GM12878 (cell line): ENCODE measurements at regions not wholly inside any gene's neighbourhood (a gene's known extent, or its start where the extent isn't known, plus 50 kb on each side); places are given as distances from the start of the nearest gene placed in this dataset.

Source experiments
- ASH2L ChIP-seq: fragments of 300-600, 200-600 bp; sonication (generic); IDR thresholded peaks from 2 replicates; pipeline ENCODE4 v1.6.1; 2017; ENCODE audit warnings: low read depth, mild to moderate bottlenecking, borderline replicate concordance
- BCL11A ChIP-seq: IDR thresholded peaks from 2 replicates; pipeline ENCODE4 v1.6.1; 2011; ENCODE audit warnings: low read depth, low read length
- CHD1 ChIP-seq: IDR thresholded peaks from 2 replicates; pipeline ENCODE4 v1.6.1; 2012; ENCODE audit warnings: low read depth, low read length, improper control_type of control experiment
- CTCF ChIP-seq, 3 experiments: IDR thresholded peaks in 2 of 3; conservative IDR thresholded peaks in 1 of 3; 2 replicates each; pipeline ENCODE4 v1.5.1; 2011; ENCODE audit warnings: low read depth in 3 of 3, low read length in 3 of 3, mild to moderate bottlenecking in 3 of 3, control low read depth in 2 of 3, moderate library complexity in 2 of 3, inconsistent platforms in 1 of 3, mixed read lengths in 1 of 3; ENCODE audit not compliant: control insufficient read depth in 2 of 3, insufficient read depth in 1 of 3; ENCODE audit errors: extremely low read depth in 1 of 3
- ETV6 ChIP-seq, 2 experiments: fragments of 450-650 bp in 1 of 2; IDR thresholded peaks in 1 of 2; conservative IDR thresholded peaks in 1 of 2; 2 replicates each; pipeline ENCODE4 v1.6.1; 2014; ENCODE audit warnings: antibody characterized with exemption in 1 of 2, borderline replicate concordance in 1 of 2, low read depth in 1 of 2, mild to moderate bottlenecking in 1 of 2, moderate library complexity in 1 of 2
- JUNB ChIP-seq: IDR thresholded peaks from 2 replicates; pipeline ENCODE4 v1.6.1; 2016; ENCODE audit warnings: antibody characterized with exemption, mild to moderate bottlenecking
- POLR2A ChIP-seq: IDR thresholded peaks from 2 replicates; pipeline ENCODE4 v1.6.1; 2011; ENCODE audit warnings: low read depth, mild to moderate bottlenecking, low read length
- REST ChIP-seq: IDR thresholded peaks from 2 replicates; pipeline ENCODE4 v1.6.1; 2012; ENCODE audit warnings: mild to moderate bottlenecking, low read depth, low read length
- SMC3 ChIP-seq: IDR thresholded peaks from 2 replicates; pipeline ENCODE4 v1.6.1; 2011; ENCODE audit warnings: low read length, improper control_type of control experiment, borderline replicate concordance
- SP1 ChIP-seq: IDR thresholded peaks from one replicate; pipeline ENCODE4 v1.6.1; 2011; ENCODE audit warnings: low read depth, low read length
- SPI1 ChIP-seq: IDR thresholded peaks from 2 replicates; pipeline ENCODE4 v1.6.1; 2011; ENCODE audit warnings: low read depth, mild to moderate bottlenecking, low read length, moderate library complexity, borderline replicate concordance; ENCODE audit not compliant: insufficient read depth
- TCF12 ChIP-seq: IDR thresholded peaks from 2 replicates; pipeline ENCODE4 v1.6.1; 2011; ENCODE audit warnings: low read depth, mild to moderate bottlenecking, low read length
- ZZZ3 ChIP-seq: IDR thresholded peaks from 2 replicates; pipeline ENCODE4 v1.6.1; 2011; ENCODE audit warnings: low read depth; ENCODE audit not compliant: control insufficient read depth, insufficient read length

GRCh38 chr7:131681961-131682360 lies 125.5 kb upstream of the PODXL start:
- TF ChIP-seq ZZZ3: no peak
- TF ChIP-seq SMC3: no peak
- TF ChIP-seq JUNB: no peak
- TF ChIP-seq BCL11A: no peak
- TF ChIP-seq ASH2L: no peak
- TF ChIP-seq CTCF (IDR thresholded peaks at IDR 0.05 in 2 of 3, conservative IDR thresholded peaks at IDR 0.05 in 1 of 3; ENCODE audit: control insufficient read depth in 2 of 3, extremely low read depth in 1 of 3, insufficient read depth in 1 of 3, low read depth in 3 of 3, low read length in 3 of 3): no peak
- TF ChIP-seq SP1: no peak
- TF ChIP-seq ETV6 (conservative IDR thresholded peaks at IDR 0.05 in 1 of 2, IDR thresholded peaks at IDR 0.05 in 1 of 2; ENCODE audit: borderline replicate concordance in 1 of 2, low read depth in 1 of 2): no peak
- no peak for TF ChIP-seq REST
- TF ChIP-seq CHD1: no peak
- TF ChIP-seq POLR2A: no peak
- TF ChIP-seq TCF12: no peak
- no peak for TF ChIP-seq SPI1
